IPS-15b (cell line): ENCODE measurements at regions not wholly inside any gene's neighbourhood (a gene's known extent, or its start where the extent isn't known, plus 50 kb on each side); places are given as distances from the start of the nearest gene placed in this dataset.

Experiments used
- H3K27me3 ChIP-seq: one replicate; pipeline ENCODE4 v1.6.1; 2013; ENCODE audit warnings: low read length; ENCODE audit not compliant: control insufficient read depth, insufficient read depth
- H3K36me3 ChIP-seq: one replicate; pipeline ENCODE4 v1.6.1; 2013; ENCODE audit warnings: low read length; ENCODE audit not compliant: control insufficient read depth, insufficient read depth
- H3K4me1 ChIP-seq: one replicate; pipeline ENCODE4 v1.6.1; 2013; ENCODE audit warnings: mild to moderate bottlenecking, low read length; ENCODE audit not compliant: control insufficient read depth, insufficient read depth
- H3K4me3 ChIP-seq: one replicate; pipeline ENCODE4 v1.5.1; 2013; ENCODE audit warnings: low read depth, low read length
- H3K9ac ChIP-seq: one replicate; pipeline ENCODE4 v1.6.1; 2013; ENCODE audit warnings: low read depth, mild to moderate bottlenecking, low read length
- H3K9me3 ChIP-seq: one replicate; pipeline ENCODE4 v1.6.1; 2013; ENCODE audit warnings: mild to moderate bottlenecking, low read length; ENCODE audit not compliant: control insufficient read depth, insufficient read depth

DNA sequence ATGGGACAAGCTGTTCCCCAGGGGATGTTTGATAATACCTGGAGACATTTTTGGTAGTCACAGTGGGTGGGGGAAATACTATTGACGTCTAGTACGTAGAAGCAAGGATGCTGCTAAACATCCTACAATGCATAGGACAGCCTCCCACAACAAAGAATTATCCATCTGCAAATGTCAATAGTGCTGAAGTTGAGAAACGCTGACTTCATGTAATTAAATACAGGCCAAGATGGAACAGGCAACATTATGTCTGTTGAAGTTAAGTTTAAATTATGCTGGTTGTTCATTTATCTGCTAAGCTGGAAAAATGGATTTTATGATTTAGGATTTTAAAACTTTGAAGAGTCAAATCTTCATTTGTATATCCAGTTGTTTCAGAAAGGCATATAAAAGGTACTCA lies 341.2 kb upstream of the DYNLRB2 start:
- H3K4me3 ChIP-seq, result no peak overlapping the region
- H3K9ac ChIP-seq, result no peak overlapping the region
- no peaks in the 10 kb centered on the region for H3K9me3 ChIP-seq
- H3K36me3 ChIP-seq, result no peaks in the 10 kb centered on the region
- H3K27me3 ChIP-seq, result no peaks in the 10 kb centered on the region
- H3K4me1 ChIP-seq, result no peaks in the 10 kb centered on the region

DNA sequence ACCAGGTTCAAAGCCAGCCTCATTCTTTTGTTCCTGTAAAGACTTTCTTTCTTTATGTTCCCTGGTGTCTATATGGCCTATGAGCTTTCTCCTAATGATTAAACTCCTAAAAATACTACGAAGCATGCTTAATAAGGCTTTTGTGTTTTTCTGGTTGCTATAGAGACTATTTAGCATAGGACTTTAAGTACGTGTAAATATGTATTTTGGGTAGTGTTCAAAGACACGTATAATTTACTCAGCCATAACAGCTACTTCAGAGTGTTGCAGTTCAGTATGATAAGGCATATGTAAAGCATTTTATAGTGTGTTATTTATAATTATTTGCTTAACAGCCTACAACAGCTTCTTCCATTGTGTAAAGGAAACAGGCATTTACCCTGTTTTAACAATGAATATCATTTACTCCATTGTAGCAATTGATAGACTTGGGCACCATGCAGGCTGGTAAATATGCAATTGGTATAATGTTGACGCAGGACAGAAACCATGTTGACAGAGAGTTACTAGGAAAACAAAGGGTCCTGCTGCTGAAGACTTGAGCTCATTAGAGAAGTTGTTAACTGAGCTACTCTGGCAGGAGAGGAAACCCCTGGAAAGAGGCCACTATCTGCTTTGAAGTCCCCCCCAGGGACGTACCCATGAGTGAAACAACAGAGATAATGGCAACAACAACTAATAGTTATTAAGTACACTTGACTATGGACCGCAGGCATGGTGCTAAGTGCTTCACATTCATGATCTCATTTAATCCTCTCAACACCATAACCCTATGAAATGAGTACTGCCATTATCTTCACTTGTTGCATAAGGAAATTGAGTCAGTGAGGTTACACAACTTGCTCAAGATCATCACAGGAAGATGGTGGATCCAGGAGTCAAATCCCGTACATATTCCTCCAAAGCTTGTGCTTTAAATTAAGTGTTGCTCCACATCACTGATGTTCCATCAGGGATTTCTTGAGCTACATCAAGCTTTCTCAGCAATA lies 342.2 kb upstream of the DYNLRB2 start:
- no peak overlapping the region for H3K4me3 ChIP-seq

GRCh38 chr16:80197741-80198201 lies 343.0 kb upstream of the DYNLRB2 start:
- Histone ChIP-seq H3K4me3 (no peak overlapping the region), H3K4me1 (no peaks in the 10 kb centered on the region), H3K27me3 (no peaks in the 10 kb centered on the region), H3K36me3 (no peaks in the 10 kb centered on the region), H3K9me3 (no peaks in the 10 kb centered on the region), H3K9ac (no peak overlapping the region)

More for the DNA sequence above, 342.2 kb upstream of the DYNLRB2 start:
- Histone ChIP-seq H3K9me3 (no peaks in the 10 kb centered on the region), H3K9ac (no peak overlapping the region), H3K4me1 (no peaks in the 10 kb centered on the region), H3K36me3 (no peaks in the 10 kb centered on the region), H3K27me3 (no peaks in the 10 kb centered on the region)

DNA sequence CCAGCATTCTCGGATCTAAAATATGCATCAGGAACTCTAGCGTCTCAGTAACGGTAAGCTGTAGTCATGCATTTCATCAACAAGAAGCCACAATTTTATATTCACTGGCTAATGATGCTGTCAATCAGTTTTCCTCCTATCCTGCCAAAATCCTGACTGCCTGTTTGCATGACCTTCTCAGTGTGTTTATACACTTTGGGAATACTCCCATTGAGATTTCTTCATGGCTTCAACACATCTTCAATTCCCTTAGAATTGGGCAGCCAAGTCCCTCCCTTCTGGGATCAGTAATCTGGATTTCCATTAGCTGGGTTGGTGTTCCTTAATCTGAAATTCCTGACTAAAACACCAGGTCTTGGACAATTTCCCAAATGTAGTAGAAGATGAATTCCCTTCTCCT lies 348.9 kb upstream of the DYNLRB2 start:
- Histone ChIP-seq H3K9me3 (no peaks in the 10 kb centered on the region), H3K9ac (no peak overlapping the region), H3K4me3 (no peak overlapping the region), H3K27me3 (no peaks in the 10 kb centered on the region), H3K4me1 (no peaks in the 10 kb centered on the region), H3K36me3 (no peaks in the 10 kb centered on the region)

DNA sequence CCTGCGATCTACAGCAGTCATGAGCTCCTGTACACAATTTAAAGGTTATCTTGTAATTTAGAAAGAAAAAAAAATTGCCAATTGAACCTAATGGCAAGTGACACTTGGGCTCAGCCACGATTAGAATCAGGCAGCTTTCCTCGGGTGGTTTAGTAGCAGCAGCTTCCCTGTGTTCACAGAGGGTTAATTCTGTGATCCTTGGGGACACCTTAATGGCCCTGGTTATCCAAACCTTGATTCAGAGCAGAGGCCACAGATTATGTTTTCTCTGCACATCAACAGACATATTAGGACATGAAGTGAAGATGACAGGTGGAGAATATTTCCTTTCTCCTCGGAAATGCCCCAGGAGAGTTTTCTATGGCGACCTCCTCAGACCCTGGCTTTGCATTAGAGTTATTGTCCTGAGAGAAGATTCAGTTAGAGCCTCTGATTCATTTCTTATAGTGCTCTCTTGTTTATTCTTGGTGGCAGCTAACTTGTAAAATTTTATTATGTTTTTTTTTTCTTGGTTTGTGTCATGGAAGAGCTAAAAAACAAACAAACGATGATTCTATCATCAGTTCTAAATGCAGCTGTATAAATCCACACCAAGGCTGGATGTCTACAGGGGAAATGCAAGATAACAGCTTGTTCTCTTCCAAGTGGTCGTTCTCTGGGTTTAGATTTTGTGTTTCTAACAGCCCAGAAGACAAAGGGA lies 351.2 kb upstream of the DYNLRB2 start:
- H3K4me3 ChIP-seq, result no peak overlapping the region
- no peaks in the 10 kb centered on the region for H3K4me1 ChIP-seq
- H3K9ac ChIP-seq, result no peak overlapping the region
- no peaks in the 10 kb centered on the region for H3K27me3 ChIP-seq
- no peaks in the 10 kb centered on the region for H3K36me3 ChIP-seq
- H3K9me3 ChIP-seq, result no peaks in the 10 kb centered on the region

DNA sequence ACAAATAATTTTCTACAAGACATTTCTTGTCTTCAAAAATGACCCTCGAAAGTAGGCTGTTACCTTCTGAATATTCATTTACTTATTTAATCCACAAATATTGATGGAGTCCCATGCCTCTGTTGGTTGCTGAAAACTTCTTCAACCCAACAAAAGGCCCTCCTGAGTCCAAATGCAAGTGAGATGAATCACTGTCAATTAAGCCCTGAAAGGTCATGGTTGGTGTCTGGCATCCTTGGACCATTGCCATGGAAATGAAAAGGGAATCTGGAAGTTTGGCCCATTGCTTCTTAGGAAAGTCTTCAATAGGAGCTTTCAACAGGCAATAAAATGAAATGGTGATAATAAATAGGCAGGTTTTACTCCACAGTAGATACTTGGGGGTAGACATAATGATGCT lies 364.7 kb upstream of the DYNLRB2 start:
- H3K4me3 ChIP-seq, result no peak overlapping the region
- H3K36me3 ChIP-seq, result no peaks in the 10 kb centered on the region
- no peaks in the 10 kb centered on the region for H3K27me3 ChIP-seq
- no peaks in the 10 kb centered on the region for H3K9me3 ChIP-seq
- no peaks in the 10 kb centered on the region for H3K4me1 ChIP-seq
- H3K9ac ChIP-seq, result no peak overlapping the region

GRCh38 chr16:80175011-80175410 lies 365.8 kb upstream of the DYNLRB2 start:
- no peak overlapping the region for H3K9ac ChIP-seq
- no peaks in the 10 kb centered on the region for H3K36me3 ChIP-seq
- H3K4me3 ChIP-seq, result no peak overlapping the region
- no peaks in the 10 kb centered on the region for H3K9me3 ChIP-seq
- H3K4me1 ChIP-seq, result no peaks in the 10 kb centered on the region
- no peaks in the 10 kb centered on the region for H3K27me3 ChIP-seq

- H3K9me3 ChIP-seq, result no peaks in the 10 kb centered on the region
- no peaks in the 10 kb centered on the region for H3K36me3 ChIP-seq
- no peak overlapping the region for H3K4me3 ChIP-seq
- H3K4me1 ChIP-seq, result no peaks in the 10 kb centered on the region
- H3K27me3 ChIP-seq, result no peaks in the 10 kb centered on the region
- H3K9ac ChIP-seq, result no peak overlapping the region
Measured at GRCh38 chr16:80174416-80174815, 366.4 kb upstream of the DYNLRB2 start.

GRCh38 chr16:80171746-80172145 lies 369.0 kb upstream of the DYNLRB2 start:
- Histone ChIP-seq H3K36me3 (no peaks in the 10 kb centered on the region), H3K9ac (no peak overlapping the region)

DNA sequence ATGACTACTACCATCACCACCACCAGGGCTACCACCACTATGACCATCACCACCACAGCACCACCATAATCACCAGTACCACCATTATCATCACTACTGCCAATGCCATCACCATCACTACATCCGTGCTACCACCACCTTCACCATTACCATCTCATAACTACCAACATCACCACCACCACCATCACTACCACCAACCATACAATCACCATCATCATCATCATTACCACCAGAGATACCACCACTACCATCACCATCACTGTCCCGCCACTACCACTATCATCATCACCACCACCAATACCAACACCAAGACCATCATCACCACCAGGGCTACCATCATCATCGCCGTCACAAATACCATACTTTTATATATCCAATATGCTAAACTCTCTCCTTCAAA lies 369.6 kb upstream of the DYNLRB2 start:
- Histone ChIP-seq H3K9me3 (no peaks in the 10 kb centered on the region), H3K36me3 (no peaks in the 10 kb centered on the region), H3K4me1 (no peaks in the 10 kb centered on the region), H3K27me3 (no peaks in the 10 kb centered on the region), H3K4me3 (no peak overlapping the region), H3K9ac (no peak overlapping the region)

More at GRCh38 chr16:80171746-80172145, 369.0 kb upstream of the DYNLRB2 start:
- H3K9me3 ChIP-seq, result no peaks in the 10 kb centered on the region
- no peak overlapping the region for H3K4me3 ChIP-seq
- no peaks in the 10 kb centered on the region for H3K4me1 ChIP-seq
- no peaks in the 10 kb centered on the region for H3K27me3 ChIP-seq

- no peak overlapping the region for H3K9ac ChIP-seq
- H3K27me3 ChIP-seq, result no peaks in the 10 kb centered on the region
- H3K36me3 ChIP-seq, result no peaks in the 10 kb centered on the region
- no peak overlapping the region for H3K4me3 ChIP-seq
- H3K9me3 ChIP-seq, result no peaks in the 10 kb centered on the region
- H3K4me1 ChIP-seq, result no peaks in the 10 kb centered on the region
Measured at GRCh38 chr16:80167657-80168390, 373.0 kb upstream of the DYNLRB2 start.
